ENCODE measurements at regions not wholly inside any gene's neighbourhood (a gene's known extent, or its start where the extent isn't known, plus 50 kb on each side); places are given as distances from the start of the nearest gene placed in this dataset.

DNA sequence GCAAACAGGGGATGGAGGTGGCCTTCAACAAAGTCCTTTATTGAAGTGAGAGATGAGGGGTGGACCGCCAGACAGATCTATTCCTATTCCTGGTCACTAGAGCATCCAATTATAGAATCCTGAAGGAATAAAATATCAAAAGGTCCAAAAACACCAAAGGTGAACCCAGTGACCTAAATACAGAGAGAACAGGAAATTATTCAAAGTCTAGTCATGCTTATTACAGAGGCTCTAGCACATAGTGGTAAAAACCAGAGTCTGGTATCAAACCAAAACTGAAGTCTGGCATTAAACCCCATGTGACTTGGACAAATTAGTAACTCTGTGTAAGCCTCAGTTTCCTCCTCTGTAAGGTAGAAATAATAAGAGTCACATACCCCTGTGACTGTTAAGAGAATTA lies 100.5 kb upstream of the SNX2 start:
- TF ChIP-seq, protein P1, sequence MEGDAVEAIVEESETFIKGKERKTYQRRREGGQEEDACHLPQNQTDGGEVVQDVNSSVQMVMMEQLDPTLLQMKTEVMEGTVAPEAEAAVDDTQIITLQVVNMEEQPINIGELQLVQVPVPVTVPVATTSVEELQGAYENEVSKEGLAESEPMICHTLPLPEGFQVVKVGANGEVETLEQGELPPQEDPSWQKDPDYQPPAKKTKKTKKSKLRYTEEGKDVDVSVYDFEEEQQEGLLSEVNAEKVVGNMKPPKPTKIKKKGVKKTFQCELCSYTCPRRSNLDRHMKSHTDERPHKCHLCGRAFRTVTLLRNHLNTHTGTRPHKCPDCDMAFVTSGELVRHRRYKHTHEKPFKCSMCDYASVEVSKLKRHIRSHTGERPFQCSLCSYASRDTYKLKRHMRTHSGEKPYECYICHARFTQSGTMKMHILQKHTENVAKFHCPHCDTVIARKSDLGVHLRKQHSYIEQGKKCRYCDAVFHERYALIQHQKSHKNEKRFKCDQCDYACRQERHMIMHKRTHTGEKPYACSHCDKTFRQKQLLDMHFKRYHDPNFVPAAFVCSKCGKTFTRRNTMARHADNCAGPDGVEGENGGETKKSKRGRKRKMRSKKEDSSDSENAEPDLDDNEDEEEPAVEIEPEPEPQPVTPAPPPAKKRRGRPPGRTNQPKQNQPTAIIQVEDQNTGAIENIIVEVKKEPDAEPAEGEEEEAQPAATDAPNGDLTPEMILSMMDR (conservative IDR thresholded peaks at IDR 0.05; ENCODE audit: low read depth, low read length), result no peak
- TF ChIP-seq EZH2 (IDR thresholded peaks at IDR 0.05; ENCODE audit: borderline replicate concordance, low read depth, low read length, poor library complexity, severe bottlenecking), result no peak
